Right ventricle myocardium superior (tissue), 1 donor: ENCODE measurements at regions not wholly inside any gene's neighbourhood (a gene's known extent, or its start where the extent isn't known, plus 50 kb on each side); places are given as distances from the start of the nearest gene placed in this dataset.

Experiments used
- ATAC-seq: fragments of 200-7000 bp; cut with Tn5 transposase; one replicate; pipeline ENCODE4 v1.9.1; 2020; ENCODE audit warnings: mild to moderate bottlenecking; ENCODE audit not compliant: poor library complexity
- DNase-seq: peaks from one replicate; pipeline ENCODE4 v3.0.0-alpha.2; 2020
- intact Hi-C: fragments of 100-400 bp; cut with DNase I; formaldehyde crosslinking; loops from one replicate; pipeline ENCODE4 v1.11.2; 2022
- donor health status: DM: no; HTN: yes; CAD: no; lungs with severe emphysema.

- ATAC-seq, result peak; percentile 26
- no peak for DNase-seq
- intact Hi-C loops, result no loop called here
These were observed 174.6 kb upstream of the DAPK1 start for GRCh38 chr9:87322840-87323635.

- no peak for DNase-seq
- intact Hi-C loops, result loop anchor here (2.0 kb wide), 2 partner anchors 835 to 889 kb away; no protein-coding TSS in a partner anchor
- ATAC-seq, result peak; percentile 64
These were observed 173.7 kb upstream of the DAPK1 start for GRCh38 chr9:87323928-87324327.

- no peak for DNase-seq
- intact Hi-C loops, result loop anchor here (2.0 kb wide), 2 partner anchors 836 to 890 kb away; no protein-coding TSS in a partner anchor
- peak; percentile 92 for ATAC-seq
These were observed 173.0 kb upstream of the DAPK1 start for GRCh38 chr9:87324613-87325194.

- intact Hi-C loops, result no loop called here
- ATAC-seq, result no peak
- DNase-seq, result no peak
These were observed 170.0 kb upstream of the DAPK1 start for GRCh38 chr9:87327575-87328125.

GRCh38 chr9:87333802-87334201 lies 163.9 kb upstream of the DAPK1 start:
- intact Hi-C loops, result no loop called here
- ATAC-seq, result no peak
- no peak for DNase-seq

GRCh38 chr9:87334366-87334765 lies 163.3 kb upstream of the DAPK1 start:
- intact Hi-C loops, result no loop called here
- no peak for DNase-seq
- no peak for ATAC-seq

- no peak for ATAC-seq
- DNase-seq, result no peak
- intact Hi-C loops, result loop anchor here (2.0 kb wide), 1 partner anchor 326 kb away; no protein-coding TSS in a partner anchor
These were observed 161.3 kb upstream of the DAPK1 start for GRCh38 chr9:87336407-87336806.

- ATAC-seq (peak; percentile 78), DNase-seq (no peak)
- intact Hi-C loops, result loop anchor here (2.0 kb wide), 1 partner anchor 326 kb away; no protein-coding TSS in a partner anchor
These were observed 160.7 kb upstream of the DAPK1 start for GRCh38 chr9:87336914-87337333.

- DNase-seq (no peak), ATAC-seq (peak; percentile 38)
- intact Hi-C loops, result loop anchor here (2.0 kb wide), 1 partner anchor 325 kb away; no protein-coding TSS in a partner anchor
These were observed 160.2 kb upstream of the DAPK1 start for GRCh38 chr9:87337335-87338087.

- intact Hi-C loops, result no loop called here
- no peak for DNase-seq
- ATAC-seq, result no peak
These were observed 159.3 kb upstream of the DAPK1 start for GRCh38 chr9:87338088-87338989.

- ATAC-seq (no peak), DNase-seq (no peak)
- intact Hi-C loops, result no loop called here
These were observed 157.3 kb upstream of the DAPK1 start for GRCh38 chr9:87340391-87340790.

- intact Hi-C loops, result no loop called here
- ATAC-seq (peak; percentile 80), DNase-seq (peak; percentile 62)
These were observed 154.9 kb upstream of the DAPK1 start for GRCh38 chr9:87342743-87343142.

- ATAC-seq (peak; percentile 38), DNase-seq (no peak)
- intact Hi-C loops, result no loop called here
These were observed 153.7 kb upstream of the DAPK1 start for GRCh38 chr9:87343816-87344430.

- no peak for DNase-seq
- intact Hi-C loops, result no loop called here
- no peak for ATAC-seq
These were observed 151.5 kb upstream of the DAPK1 start for GRCh38 chr9:87346061-87346665.

GRCh38 chr9:87350915-87351314 lies 146.8 kb upstream of the DAPK1 start:
- intact Hi-C loops, result no loop called here
- ATAC-seq (no peak), DNase-seq (no peak)

- intact Hi-C loops, result no loop called here
- ATAC-seq (no peak), DNase-seq (no peak)
These were observed 144.4 kb upstream of the DAPK1 start for GRCh38 chr9:87353301-87353700.

- DNase-seq (no peak), ATAC-seq (no peak)
- intact Hi-C loops, result no loop called here
These were observed 143.5 kb upstream of the DAPK1 start for GRCh38 chr9:87354147-87354546.
